Brain microvascular endothelial cell (primary cell): ENCODE measurements at regions not wholly inside any gene's neighbourhood (a gene's known extent, or its start where the extent isn't known, plus 50 kb on each side); places are given as distances from the start of the nearest gene placed in this dataset.

Experiments used
- DNase-seq: peaks from one replicate; pipeline ENCODE4 v3.0.0-alpha.2; 2020
- H3K27ac ChIP-seq: fragments of 250-450 bp; sonication (Bioruptor Pico); 2 replicates; pipeline ENCODE4 v1.5.1; 2020; ENCODE audit warnings: mild to moderate bottlenecking, moderate library complexity
- H3K27me3 ChIP-seq: fragments of 250-450 bp; sonication (Bioruptor Pico); replicated peaks from 2 replicates; pipeline ENCODE4 v1.5.1; 2020; ENCODE audit warnings: mild to moderate bottlenecking
- H3K36me3 ChIP-seq: fragments of 250-450 bp; sonication (Bioruptor Pico); replicated peaks from 2 replicates; pipeline ENCODE4 v1.5.1; 2020; ENCODE audit warnings: mild to moderate bottlenecking
- H3K4me3 ChIP-seq: 2 replicates; pipeline ENCODE4 v1.5.1; 2011; ENCODE audit warnings: low read depth, mild to moderate bottlenecking, control low read depth, low read length, moderate library complexity
- CTCF ChIP-seq: IDR thresholded peaks from 2 replicates; pipeline ENCODE4 v1.5.1; 2011; ENCODE audit warnings: low read depth, mild to moderate bottlenecking, moderate library complexity, low read length, control low read depth, inconsistent platforms; ENCODE audit errors: missing control alignments
- in situ Hi-C: cut with HindIII; loops from 2 replicates; pipeline ENCODE4 v1.10.0; 2017; ENCODE audit warnings: low sequenced_read_pairs, low pct_ligation_motif_present

- H3K4me3 ChIP-seq = no peak overlapping the region
- H3K27me3 ChIP-seq = no peaks in the 10 kb centered on the region
- no peak for TF ChIP-seq CTCF
- DNase-seq = no peak
- in situ Hi-C loops = no loop called here
- no peaks in the 10 kb centered on the region for H3K36me3 ChIP-seq
- no peak overlapping the region for H3K27ac ChIP-seq
Measured at GRCh38 chr18:37680911-37681310, 115.3 kb upstream of the CELF4 start.

DNA sequence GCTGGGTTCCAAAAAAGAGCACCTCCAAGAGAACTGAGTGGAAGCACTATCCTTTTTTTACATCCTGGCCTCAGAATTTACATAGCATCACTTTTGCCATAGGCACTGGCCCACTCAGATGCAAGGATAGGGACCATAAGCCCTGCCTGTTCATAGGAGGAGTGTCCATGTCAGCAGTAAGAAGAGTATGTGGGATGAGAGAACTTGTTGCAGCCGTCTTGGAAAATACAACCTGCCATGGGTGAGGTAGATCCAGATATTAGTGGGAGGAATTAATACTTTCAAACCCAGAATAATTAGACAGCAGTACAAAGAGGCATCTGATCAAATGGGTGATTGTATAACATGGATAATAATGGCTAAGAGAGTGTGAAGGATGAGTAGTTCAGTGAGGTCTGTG is 110.7 kb upstream of the CELF4 start:
- in situ Hi-C loops = no loop called here
- Histone ChIP-seq H3K4me3 (no peak overlapping the region), H3K27me3 (no peaks in the 10 kb centered on the region), H3K27ac (no peak overlapping the region), H3K36me3 (no peaks in the 10 kb centered on the region)
- no peak for TF ChIP-seq CTCF
- DNase-seq = no peak

DNA sequence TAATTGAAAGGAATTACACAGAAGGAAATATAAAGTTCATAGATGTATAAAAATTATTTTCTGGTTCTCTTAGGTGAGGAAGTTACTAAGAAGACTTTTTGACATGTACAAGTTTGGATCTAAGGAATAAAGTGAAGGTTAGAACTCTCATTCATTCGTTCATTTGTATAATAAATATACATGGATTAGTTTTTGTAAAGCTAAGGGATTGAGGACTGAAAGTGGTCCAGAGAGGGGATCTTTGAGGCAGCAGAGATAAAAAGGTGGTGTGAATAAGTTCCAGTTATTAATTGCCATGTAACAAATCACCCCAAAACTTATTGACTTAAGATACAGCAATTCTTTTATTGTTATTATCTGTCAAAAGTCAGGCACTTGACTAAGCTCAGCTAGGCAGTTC is 110.1 kb upstream of the CELF4 start:
- TF ChIP-seq CTCF = no peak
- no peak overlapping the region for H3K27ac ChIP-seq
- H3K36me3 ChIP-seq = no peaks in the 10 kb centered on the region
- no peaks in the 10 kb centered on the region for H3K27me3 ChIP-seq
- H3K4me3 ChIP-seq = no peak overlapping the region
- in situ Hi-C loops = no loop called here
- no peak for DNase-seq

DNA sequence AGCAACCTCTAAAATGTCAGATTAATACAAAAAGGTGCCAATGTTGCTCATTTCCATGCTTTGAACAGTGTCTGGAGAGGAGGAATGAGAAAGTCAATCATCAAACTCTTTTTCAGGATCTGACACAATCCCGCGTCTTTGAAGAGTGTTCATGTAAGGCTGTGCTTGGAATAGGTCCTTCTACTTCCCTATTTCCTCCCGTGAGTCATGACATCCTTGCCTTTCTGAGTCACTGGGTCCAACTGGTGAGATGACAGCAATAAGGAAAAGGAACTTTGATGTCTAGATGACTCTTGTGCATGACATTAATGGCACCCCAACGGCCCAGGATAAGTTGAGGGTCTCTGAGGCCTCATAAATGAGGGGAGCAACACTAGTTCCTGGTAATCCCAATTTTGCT is 109.0 kb upstream of the CELF4 start:
- TF ChIP-seq CTCF = no peak
- no peak for DNase-seq
- in situ Hi-C loops = no loop called here

DNA sequence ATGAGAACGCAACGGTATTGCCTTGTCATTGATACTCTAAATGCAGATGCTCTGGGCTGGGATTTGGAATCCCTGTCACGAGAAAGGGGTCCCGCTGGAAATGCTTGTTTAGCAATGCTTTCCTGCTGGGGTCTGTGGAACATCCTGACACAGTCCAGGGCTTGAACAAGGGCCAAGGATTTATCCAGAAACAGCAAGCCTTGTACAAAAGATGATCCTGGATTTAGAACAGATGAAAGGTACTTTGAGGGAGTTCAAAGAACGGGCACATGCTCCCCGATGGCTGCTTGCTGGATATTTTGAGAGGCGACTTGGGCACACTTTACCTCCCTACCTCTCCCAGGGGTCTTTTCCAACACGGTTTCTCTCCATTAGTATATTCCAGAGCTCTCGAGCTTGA is 108.1 kb upstream of the CELF4 start:
- Histone ChIP-seq H3K4me3 (no peak overlapping the region), H3K36me3 (no peaks in the 10 kb centered on the region), H3K27ac (no peak overlapping the region), H3K27me3 (no peaks in the 10 kb centered on the region)
- in situ Hi-C loops = no loop called here
- no peak for DNase-seq
- no peak for TF ChIP-seq CTCF

More for the DNA sequence above, 109.0 kb upstream of the CELF4 start:
- H3K4me3 ChIP-seq = no peak overlapping the region
- no peak overlapping the region for H3K27ac ChIP-seq
- no peaks in the 10 kb centered on the region for H3K27me3 ChIP-seq
- H3K36me3 ChIP-seq = no peaks in the 10 kb centered on the region

DNA sequence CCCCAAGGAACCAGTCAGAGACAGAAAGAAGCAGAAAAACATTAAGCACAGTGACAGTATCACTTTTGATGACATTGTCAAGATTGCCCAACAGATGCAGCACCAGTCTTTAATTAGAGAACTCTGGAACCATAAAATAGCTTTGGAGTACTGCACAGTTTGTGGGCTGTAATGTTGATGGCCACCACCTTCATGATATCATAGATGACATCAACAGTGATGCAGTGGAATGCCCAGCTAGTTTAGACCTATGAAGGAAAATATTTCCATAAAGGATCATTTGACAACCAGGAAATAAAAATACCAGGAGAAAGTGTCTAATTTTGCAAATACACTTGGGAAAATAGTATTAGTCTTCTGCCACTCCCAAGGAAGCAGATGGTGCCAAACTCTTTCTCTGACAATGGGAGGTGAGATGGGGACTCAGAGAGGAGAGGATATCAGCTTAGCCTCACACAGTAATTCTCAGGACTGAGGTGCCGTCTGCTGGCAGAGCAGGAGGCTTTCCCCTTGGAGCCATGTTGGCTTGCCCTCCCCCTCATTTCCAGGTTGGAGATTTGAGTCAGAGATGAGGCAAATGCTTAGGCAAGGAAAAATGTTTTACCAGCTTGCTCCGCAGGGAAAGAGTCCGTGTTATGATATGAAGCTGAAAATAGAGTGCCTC is 107.5 kb upstream of the CELF4 start:
- H3K4me3 ChIP-seq = no peak overlapping the region
- H3K36me3 ChIP-seq = no peaks in the 10 kb centered on the region
- no peak for TF ChIP-seq CTCF
- no peaks in the 10 kb centered on the region for H3K27me3 ChIP-seq
- H3K27ac ChIP-seq = no peak overlapping the region
- in situ Hi-C loops = no loop called here
- DNase-seq = no peak
